GM19035 (cell line): ENCODE measurements at regions not wholly inside any gene's neighbourhood (a gene's known extent, or its start where the extent isn't known, plus 50 kb on each side); places are given as distances from the start of the nearest gene placed in this dataset.
"Not testable (repeated sequence)": the region's sequence is repeated elsewhere in the genome, so short reads cannot be mapped to it uniquely, and the experiment has no call there.

ENCODE experiments used
- ATAC-seq: cut with Tn5 transposase; IDR thresholded peaks from one replicate; pipeline ENCODE4 v1.9.1; 2021; ENCODE audit not compliant: unreplicated experiment

GRCh38 chr3:27559835-27560234, 75.7 kb upstream of the SLC4A7 start:
- no peak for ATAC-seq

- ATAC-seq: no peak
These were observed 75.2 kb upstream of the SLC4A7 start for GRCh38 chr3:27559381-27559780.

GRCh38 chr3:27557411-27557810, 73.2 kb upstream of the SLC4A7 start:
- ATAC-seq: no peak

DNA sequence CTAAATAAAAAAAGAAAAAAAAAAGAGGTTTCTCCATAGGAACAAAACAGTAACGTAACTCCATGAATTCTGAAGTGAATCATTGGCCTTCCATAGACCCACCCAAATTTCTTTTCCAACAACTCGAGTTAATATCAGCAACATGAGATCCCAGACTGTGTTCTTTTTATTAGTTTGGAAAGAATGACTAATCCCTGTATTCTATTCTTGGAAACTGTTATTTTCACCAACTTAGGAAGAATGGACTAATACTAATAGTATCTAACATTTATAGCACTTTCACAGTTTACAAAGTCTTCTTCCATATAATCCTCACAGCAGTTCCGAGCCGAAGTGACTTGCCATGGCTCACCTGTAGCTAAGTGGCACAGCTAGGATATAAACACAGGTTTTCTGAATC, 72.7 kb upstream of the SLC4A7 start:
- no peak for ATAC-seq

- ATAC-seq: no peak
These were observed 70.5 kb upstream of the SLC4A7 start for GRCh38 chr3:27554706-27555105.

GRCh38 chr3:27553886-27554540, 69.8 kb upstream of the SLC4A7 start:
- no peak for ATAC-seq

DNA sequence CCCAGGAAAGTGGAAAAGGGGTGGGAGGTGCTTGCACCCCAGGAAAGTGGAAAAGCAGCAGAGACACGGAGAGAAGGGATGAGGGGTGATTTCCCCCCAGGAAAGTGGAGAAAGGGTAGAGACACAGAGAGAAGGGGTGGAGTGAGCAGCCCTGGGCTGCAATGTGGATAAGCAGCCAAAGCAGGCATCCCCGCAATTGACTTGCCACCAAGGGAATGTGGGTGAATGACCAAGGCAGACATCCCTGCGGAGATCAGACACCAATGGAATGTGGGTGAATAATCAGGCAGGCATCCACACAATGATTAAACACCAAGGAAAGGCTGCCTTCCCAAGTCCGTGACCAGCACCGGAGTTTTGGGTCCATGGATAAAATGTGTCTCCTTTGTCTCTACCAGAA, 68.5 kb upstream of the SLC4A7 start:
- ATAC-seq: not testable (repeated sequence)

DNA sequence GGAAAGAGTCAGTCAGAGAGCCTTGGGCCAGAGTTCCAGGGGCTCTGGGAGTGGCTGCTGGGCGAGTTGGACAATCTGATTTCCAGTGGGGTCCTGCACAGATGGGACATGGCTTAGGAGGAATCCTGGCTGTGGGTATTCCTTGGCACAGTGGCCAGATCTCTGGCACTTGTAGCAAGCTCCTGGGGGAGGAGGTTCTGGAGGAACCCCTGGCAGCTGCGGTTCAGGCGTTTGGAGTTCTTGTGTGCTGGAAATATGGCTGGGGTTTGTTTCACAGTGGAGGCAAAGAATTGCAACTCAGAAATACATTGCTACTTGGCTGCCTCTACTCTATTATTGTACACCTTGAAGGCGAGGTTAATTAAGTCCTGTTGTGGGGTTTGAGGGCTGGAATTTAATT, 67.2 kb upstream of the SLC4A7 start:
- not testable (repeated sequence) for ATAC-seq

GRCh38 chr3:27545061-27545460, 60.9 kb upstream of the SLC4A7 start:
- ATAC-seq: no peak

DNA sequence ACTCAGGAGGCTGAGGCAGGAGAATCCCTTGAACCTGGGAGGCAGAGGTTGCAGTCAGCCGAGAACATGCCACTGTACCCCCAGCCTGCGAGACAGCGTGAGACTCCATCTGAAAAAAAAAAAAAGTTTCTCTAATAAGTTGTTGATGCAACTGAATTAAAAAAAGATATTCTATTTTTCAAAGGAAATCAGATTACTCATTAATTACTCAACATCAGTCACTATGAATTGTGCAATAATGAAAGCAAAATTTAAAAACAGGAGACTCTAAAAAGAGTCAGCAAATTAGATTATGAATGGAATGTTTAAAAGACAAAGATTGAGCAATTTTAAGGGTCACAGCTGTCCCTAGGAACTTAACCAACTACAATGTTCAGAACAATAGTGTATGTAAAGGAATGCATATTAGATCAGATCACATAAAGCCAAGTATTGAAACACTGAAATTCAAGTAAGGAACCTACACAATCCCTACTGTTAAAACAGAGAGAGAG, 60.2 kb upstream of the SLC4A7 start:
- no peak for ATAC-seq

GRCh38 chr3:27542476-27542875, 58.3 kb upstream of the SLC4A7 start:
- no peak for ATAC-seq

DNA sequence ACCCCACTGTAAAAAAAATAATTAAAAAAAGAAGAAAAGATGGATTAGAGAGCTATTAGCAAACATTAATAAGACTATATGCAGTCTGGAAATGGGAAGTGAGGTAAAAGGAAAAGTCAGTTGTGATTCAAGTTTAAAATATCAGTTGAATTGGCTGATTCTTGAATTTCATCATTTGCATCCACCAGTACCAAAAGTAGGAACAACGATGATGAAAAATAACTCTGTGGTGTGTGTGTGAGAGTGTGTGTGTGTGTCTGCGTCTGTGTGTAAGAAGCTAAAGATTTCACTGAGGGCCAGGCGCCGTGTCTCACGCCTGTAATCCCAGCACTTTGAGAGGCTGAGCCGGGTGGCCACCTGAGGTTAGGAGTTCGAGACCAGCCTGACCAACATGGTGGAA, 56.0 kb upstream of the SLC4A7 start:
- no peak for ATAC-seq

DNA sequence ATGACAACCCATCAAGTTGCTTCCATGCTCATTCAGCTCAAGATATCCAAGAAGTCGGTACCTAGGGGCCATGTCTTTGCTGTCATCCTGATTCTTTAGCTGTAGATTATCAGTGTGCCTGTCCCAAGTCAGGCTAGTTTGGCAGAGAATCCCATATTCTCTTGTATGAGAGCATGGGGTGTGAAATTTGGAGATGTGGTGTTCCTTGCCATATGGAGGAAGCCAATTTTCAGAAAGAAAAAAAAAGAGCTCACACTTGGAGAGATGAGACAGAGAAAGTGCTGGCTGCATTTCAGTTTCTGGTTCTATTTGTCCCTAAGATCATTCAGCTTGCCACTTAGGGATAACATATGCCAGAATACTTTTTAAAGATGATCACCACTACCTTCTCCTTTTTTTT, 52.3 kb upstream of the SLC4A7 start:
- ATAC-seq: no peak

GRCh38 chr3:27535809-27536392, 51.7 kb upstream of the SLC4A7 start:
- no peak for ATAC-seq

- peak; percentile 77 for ATAC-seq
These were observed 49.8 kb upstream of the SLC4A7 start for GRCh38 chr3:27533718-27534573.
